ENCODE measurements at regions not wholly inside any gene's neighbourhood (a gene's known extent, or its start where the extent isn't known, plus 50 kb on each side); places are given as distances from the start of the nearest gene placed in this dataset.

DNA sequence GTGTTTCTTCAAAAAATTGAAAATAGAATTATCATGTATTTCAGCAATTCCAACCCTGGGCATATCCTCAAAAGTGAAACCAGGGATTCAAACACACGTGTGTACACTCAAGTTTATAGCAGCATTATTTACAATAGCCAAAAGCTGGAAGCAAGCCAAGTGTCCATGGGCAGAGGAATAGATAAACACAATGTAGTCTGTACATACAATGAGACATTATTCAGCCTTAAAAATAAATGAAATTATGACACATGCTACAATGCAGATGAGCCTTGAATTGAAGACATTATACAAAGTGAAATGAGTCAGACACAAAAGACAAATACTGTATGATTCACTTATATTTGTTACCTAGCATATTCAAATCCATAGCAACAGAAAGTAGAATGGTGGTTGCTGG lies 853.4 kb downstream of the STIM2 start:
- TF ChIP-seq, protein P1, sequence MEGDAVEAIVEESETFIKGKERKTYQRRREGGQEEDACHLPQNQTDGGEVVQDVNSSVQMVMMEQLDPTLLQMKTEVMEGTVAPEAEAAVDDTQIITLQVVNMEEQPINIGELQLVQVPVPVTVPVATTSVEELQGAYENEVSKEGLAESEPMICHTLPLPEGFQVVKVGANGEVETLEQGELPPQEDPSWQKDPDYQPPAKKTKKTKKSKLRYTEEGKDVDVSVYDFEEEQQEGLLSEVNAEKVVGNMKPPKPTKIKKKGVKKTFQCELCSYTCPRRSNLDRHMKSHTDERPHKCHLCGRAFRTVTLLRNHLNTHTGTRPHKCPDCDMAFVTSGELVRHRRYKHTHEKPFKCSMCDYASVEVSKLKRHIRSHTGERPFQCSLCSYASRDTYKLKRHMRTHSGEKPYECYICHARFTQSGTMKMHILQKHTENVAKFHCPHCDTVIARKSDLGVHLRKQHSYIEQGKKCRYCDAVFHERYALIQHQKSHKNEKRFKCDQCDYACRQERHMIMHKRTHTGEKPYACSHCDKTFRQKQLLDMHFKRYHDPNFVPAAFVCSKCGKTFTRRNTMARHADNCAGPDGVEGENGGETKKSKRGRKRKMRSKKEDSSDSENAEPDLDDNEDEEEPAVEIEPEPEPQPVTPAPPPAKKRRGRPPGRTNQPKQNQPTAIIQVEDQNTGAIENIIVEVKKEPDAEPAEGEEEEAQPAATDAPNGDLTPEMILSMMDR (IDR thresholded peaks at IDR 0.05), result no peak
- TF ChIP-seq POLR2A (IDR thresholded peaks at IDR 0.05), result no peak
